ENCODE measurements at regions not wholly inside any gene's neighbourhood (a gene's known extent, or its start where the extent isn't known, plus 50 kb on each side); places are given as distances from the start of the nearest gene placed in this dataset.

- Histone ChIP-seq H3K4me1 (no peaks in the 10 kb centered on the region), H3K9me3 (no peaks in the 10 kb centered on the region), H3K27ac (no peak overlapping the region), H3K36me3 (ENCODE audit: low read depth, missing control alignments) (no peaks in the 10 kb centered on the region), H3K4me3 (no peak overlapping the region), H3K27me3 (no peaks in the 10 kb centered on the region)
- intact Hi-C loops (cut with DNase I; ENCODE audit: low total_unique reads): no loop called here
- TF ChIP-seq POLR2A (IDR thresholded peaks at IDR 0.05): no peak
- no peak for TF ChIP-seq CTCF (IDR thresholded peaks at IDR 0.05)
- WGBS, 2 donors: 70 to 76% methylated on average over 3 of the region's 3 CpGs
- no peak for DNase-seq
Observed at GRCh38 chr11:115075356-115075755, 397.0 kb downstream of the NXPE2 start.

GRCh38 chr11:115077740-115078139 is 399.4 kb downstream of the NXPE2 start:
- H3K4me3 ChIP-seq: no peak overlapping the region
- no peaks in the 10 kb centered on the region for H3K36me3 ChIP-seq (ENCODE audit: low read depth, missing control alignments)
- H3K4me1 ChIP-seq: no peaks in the 10 kb centered on the region
- H3K27ac ChIP-seq: no peak overlapping the region
- H3K9me3 ChIP-seq: no peaks in the 10 kb centered on the region
- no peaks in the 10 kb centered on the region for H3K27me3 ChIP-seq
- intact Hi-C loops (cut with DNase I; ENCODE audit: low total_unique reads): no loop called here
- no peak for DNase-seq
- TF ChIP-seq POLR2A (IDR thresholded peaks at IDR 0.05) (no peak), CTCF (IDR thresholded peaks at IDR 0.05) (no peak)
- WGBS, 2 donors: 34 to 79% methylated on average over 2 of the region's 2 CpGs

- no peak overlapping the region for H3K4me3 ChIP-seq
- intact Hi-C loops (cut with DNase I; ENCODE audit: low total_unique reads): no loop called here
- no peaks in the 10 kb centered on the region for H3K36me3 ChIP-seq (ENCODE audit: low read depth, missing control alignments)
- no peak overlapping the region for H3K27ac ChIP-seq
- no peak for DNase-seq
- H3K4me1 ChIP-seq: no peaks in the 10 kb centered on the region
- H3K9me3 ChIP-seq: no peaks in the 10 kb centered on the region
- H3K27me3 ChIP-seq: no peaks in the 10 kb centered on the region
- WGBS, 2 donors: 82 to 88% methylated on average over 13 to 15 of the region's 15 CpGs
- TF ChIP-seq POLR2A (IDR thresholded peaks at IDR 0.05): no peak
- TF ChIP-seq CTCF (IDR thresholded peaks at IDR 0.05): no peak
Observed at GRCh38 chr11:115078461-115079438, 400.4 kb downstream of the NXPE2 start.

- 89 to 91% methylated on average over 9 of the region's 9 CpGs for WGBS, 2 donors
- TF ChIP-seq POLR2A (IDR thresholded peaks at IDR 0.05) (no peak), CTCF (IDR thresholded peaks at IDR 0.05) (no peak)
- H3K9me3 ChIP-seq: no peaks in the 10 kb centered on the region
- intact Hi-C loops (cut with DNase I; ENCODE audit: low total_unique reads): no loop called here
- no peaks in the 10 kb centered on the region for H3K4me1 ChIP-seq
- no peak overlapping the region for H3K4me3 ChIP-seq
- no peaks in the 10 kb centered on the region for H3K27me3 ChIP-seq
- no peak overlapping the region for H3K27ac ChIP-seq
- H3K36me3 ChIP-seq (ENCODE audit: low read depth, missing control alignments): no peaks in the 10 kb centered on the region
- DNase-seq: no peak
Observed at GRCh38 chr11:115080923-115081680, 402.8 kb downstream of the NXPE2 start.

Measured in testis (tissue), 2 donors.